Common myeloid progenitor, CD34-positive (primary cell): ENCODE measurements at regions not wholly inside any gene's neighbourhood (a gene's known extent, or its start where the extent isn't known, plus 50 kb on each side); places are given as distances from the start of the nearest gene placed in this dataset.
"Not testable (repeated sequence)": the region's sequence is repeated elsewhere in the genome, so short reads cannot be mapped to it uniquely, and the experiment has no call there.

ENCODE experiments used
- CTCF ChIA-PET: fragments of 350-600 bp; sonication (Branson Sonifier 250); formaldehyde crosslinking; loops from one replicate; lab custom pipeline; 2021; ENCODE audit warnings: antibody characterized with exemption; lab: Charles Lee
- POLR2A ChIA-PET: fragments of 350-600 bp; sonication (Branson Sonifier 250); formaldehyde crosslinking; loops from one replicate; lab custom pipeline; 2021; ENCODE audit warnings: antibody characterized with exemption; lab: Charles Lee
- DNase-seq, 3 donors: peaks; one replicate each; pipeline versions ENCODE4 v3.0.0 to v3.0.0-alpha.2; 2013
- H3K27ac ChIP-seq, 2 experiments: 1 replicate in 1 of 2; 2 replicates in 1 of 2; pipeline ENCODE4 v1.7.0; 2013; ENCODE audit warnings: inconsistent platforms in 2 of 2, low read length in 2 of 2, mild to moderate bottlenecking in 2 of 2, low read depth in 1 of 2, moderate library complexity in 1 of 2; ENCODE audit not compliant: severe bottlenecking in 2 of 2, insufficient read depth in 1 of 2, poor library complexity in 1 of 2
- H3K27me3 ChIP-seq, 5 experiments: replicated peaks in 2 of 5; 1 replicate in 3 of 5; 2 replicates in 2 of 5; pipeline versions ENCODE4 v1.6.1 to v1.7.0; 2013; ENCODE audit warnings: low read length in 4 of 5, mild to moderate bottlenecking in 2 of 5, moderate library complexity in 2 of 5, inconsistent platforms in 1 of 5; ENCODE audit not compliant: insufficient read depth in 5 of 5, control insufficient read depth in 4 of 5
- H3K36me3 ChIP-seq, 4 experiments: 1 replicate in 2 of 4; 2 replicates in 2 of 4; pipeline versions ENCODE4 v1.6.1 to v1.7.0; 2013; ENCODE audit warnings: low read length in 3 of 4, control low read depth in 1 of 4, mild to moderate bottlenecking in 1 of 4; ENCODE audit not compliant: control insufficient read depth in 4 of 4, insufficient read depth in 4 of 4
- H3K4me1 ChIP-seq, 4 experiments: 1 replicate in 3 of 4; 2 replicates in 1 of 4; pipeline versions ENCODE4 v1.6.1 to v1.7.1; 2013; ENCODE audit warnings: low read length in 3 of 4, mild to moderate bottlenecking in 3 of 4, control low read depth in 1 of 4, inconsistent platforms in 1 of 4, moderate library complexity in 1 of 4; ENCODE audit not compliant: control insufficient read depth in 4 of 4, insufficient read depth in 4 of 4; ENCODE audit errors: control extremely low read depth in 1 of 4
- H3K4me3 ChIP-seq, 7 experiments: 1 replicate in 4 of 7; 2 replicates in 3 of 7; pipeline versions ENCODE4 v1.5.1 to v1.7.0; 2013; ENCODE audit warnings: mild to moderate bottlenecking in 7 of 7, low read length in 6 of 7, moderate library complexity in 6 of 7, inconsistent platforms in 2 of 7, low read depth in 2 of 7, control low read depth in 1 of 7; ENCODE audit not compliant: insufficient read depth in 4 of 7, control insufficient read depth in 1 of 7; ENCODE audit errors: extremely low read depth in 1 of 7
- H3K9me3 ChIP-seq, 5 experiments: 1 replicate in 4 of 5; 2 replicates in 1 of 5; pipeline versions ENCODE4 v1.6.1 to v1.7.1; 2013; ENCODE audit warnings: low read length in 4 of 5, mild to moderate bottlenecking in 2 of 5, inconsistent platforms in 1 of 5, low read depth in 1 of 5, moderate library complexity in 1 of 5; ENCODE audit not compliant: control insufficient read depth in 4 of 5, insufficient read depth in 2 of 5; ENCODE audit errors: control extremely low read depth in 1 of 5
- WGBS: methylation state at CpG from one replicate; pipeline ENCODE4 v1.1.5; 2013; ENCODE audit not compliant: insufficient coverage; 5-methylcytosine and 5-hydroxymethylcytosine counted together

- no CpG with 5 or more reads among the region's 2 CpGs for WGBS
- POLR2A ChIA-PET, H3K9me3 ChIP-seq, DNase-seq, H3K27me3 ChIP-seq, H3K4me3 ChIP-seq, H3K36me3 ChIP-seq, CTCF ChIA-PET: not testable (repeated sequence)
- H3K4me1 ChIP-seq = peaks cover 0 to 20% (median 8%) of the 10 kb centered on the region in 4 experiments
- H3K27ac ChIP-seq = peak overlapping the region in 1 of 2 experiments; percentile 49
These were observed 375.5 kb downstream of the BCL2L11 start for GRCh38 chr2:111496176-111496575.

DNA sequence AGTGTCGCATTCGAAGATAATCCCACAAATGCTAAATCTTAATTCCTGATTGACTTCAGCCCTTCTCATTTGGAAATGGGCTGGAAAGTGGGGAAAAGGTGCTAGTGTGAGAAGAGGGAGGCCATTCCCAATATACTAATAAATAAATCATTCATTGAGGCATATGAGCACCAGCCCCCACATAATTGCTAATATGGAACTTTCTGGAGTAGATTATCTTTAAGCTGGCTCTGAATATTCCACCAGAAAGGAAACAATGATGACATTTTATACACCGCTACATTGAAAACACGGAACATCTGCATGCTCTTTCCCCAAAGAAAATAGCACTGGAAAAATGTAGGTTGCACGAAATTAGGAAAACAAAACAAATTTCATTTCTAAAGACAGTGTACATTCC, 376.1 kb downstream of the BCL2L11 start:
- peaks cover 0 to 20% (median 8%) of the 10 kb centered on the region in 4 experiments for H3K4me1 ChIP-seq
- POLR2A ChIA-PET, CTCF ChIA-PET, H3K36me3 ChIP-seq, DNase-seq, H3K4me3 ChIP-seq, H3K9me3 ChIP-seq, H3K27me3 ChIP-seq, H3K27ac ChIP-seq: not testable (repeated sequence)
- WGBS = no CpG with 5 or more reads among the region's 5 CpGs

GRCh38 chr2:111497270-111497669, 376.6 kb downstream of the BCL2L11 start:
- no CpG with 5 or more reads among the region's 2 CpGs for WGBS
- H3K4me3 ChIP-seq, H3K9me3 ChIP-seq, CTCF ChIA-PET, H3K27me3 ChIP-seq, POLR2A ChIA-PET, H3K27ac ChIP-seq, H3K36me3 ChIP-seq, DNase-seq: not testable (repeated sequence)
- H3K4me1 ChIP-seq = peaks cover 0 to 18% (median 8%) of the 10 kb centered on the region in 4 experiments

GRCh38 chr2:111500536-111501062, 379.9 kb downstream of the BCL2L11 start:
- H3K9me3 ChIP-seq, H3K27me3 ChIP-seq, H3K4me3 ChIP-seq, DNase-seq, H3K27ac ChIP-seq, H3K36me3 ChIP-seq, POLR2A ChIA-PET, H3K4me1 ChIP-seq, CTCF ChIA-PET: not testable (repeated sequence)
- 80% methylated on average over 1 of the region's 3 CpGs for WGBS

- H3K4me3 ChIP-seq, POLR2A ChIA-PET, H3K27ac ChIP-seq, DNase-seq, H3K4me1 ChIP-seq, H3K9me3 ChIP-seq, H3K36me3 ChIP-seq, H3K27me3 ChIP-seq, CTCF ChIA-PET: not testable (repeated sequence)
- WGBS = no CpG with 5 or more reads among the region's 5 CpGs
These were observed 380.0 kb downstream of the ANAPC1 start for GRCh38 chr2:111503844-111504570.

DNA sequence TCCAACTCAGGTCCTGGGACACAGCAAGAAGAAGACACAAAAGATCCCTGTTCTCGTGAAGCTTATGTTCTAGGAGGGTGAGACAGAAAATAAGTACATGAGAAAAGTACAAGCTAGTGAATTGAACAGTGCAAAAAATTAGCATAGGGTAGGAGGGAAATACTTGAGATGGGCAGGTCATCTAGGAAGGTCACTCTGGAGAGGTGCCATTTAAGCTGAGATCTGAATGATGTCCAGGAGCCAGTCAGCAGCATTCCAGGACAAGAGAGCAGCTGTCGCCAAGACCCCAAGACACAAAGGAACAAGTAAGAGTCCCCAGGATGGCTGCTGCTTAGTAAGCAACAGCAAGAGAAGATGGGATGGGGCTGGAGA, 379.4 kb downstream of the ANAPC1 start:
- DNase-seq, H3K27me3 ChIP-seq, H3K4me3 ChIP-seq, H3K9me3 ChIP-seq, H3K4me1 ChIP-seq, POLR2A ChIA-PET, CTCF ChIA-PET, H3K36me3 ChIP-seq, H3K27ac ChIP-seq: not testable (repeated sequence)
- WGBS = no CpG with 5 or more reads among the region's 2 CpGs

- DNase-seq, H3K4me3 ChIP-seq, H3K9me3 ChIP-seq, H3K36me3 ChIP-seq, H3K27me3 ChIP-seq, H3K27ac ChIP-seq, CTCF ChIA-PET, H3K4me1 ChIP-seq, POLR2A ChIA-PET: not testable (repeated sequence)
- no CpG with 5 or more reads among the region's 5 CpGs for WGBS
These were observed 378.7 kb downstream of the ANAPC1 start for GRCh38 chr2:111505267-111505666.
